ENCODE measurements at regions not wholly inside any gene's neighbourhood (a gene's known extent, or its start where the extent isn't known, plus 50 kb on each side); places are given as distances from the start of the nearest gene placed in this dataset.

- Histone ChIP-seq H3K36me3 (no peaks in the 10 kb centered on the region), H3K4me3 (ENCODE audit: low read depth, low read length) (no peak overlapping the region), H3K9me3 (ENCODE audit: severe bottlenecking) (no peaks in the 10 kb centered on the region), H3K27ac (no peak overlapping the region), H3K27me3 (ENCODE audit: insufficient read depth, low read depth, severe bottlenecking) (peaks cover 17% of the 10 kb centered on the region)
- TF ChIP-seq, protein P1, sequence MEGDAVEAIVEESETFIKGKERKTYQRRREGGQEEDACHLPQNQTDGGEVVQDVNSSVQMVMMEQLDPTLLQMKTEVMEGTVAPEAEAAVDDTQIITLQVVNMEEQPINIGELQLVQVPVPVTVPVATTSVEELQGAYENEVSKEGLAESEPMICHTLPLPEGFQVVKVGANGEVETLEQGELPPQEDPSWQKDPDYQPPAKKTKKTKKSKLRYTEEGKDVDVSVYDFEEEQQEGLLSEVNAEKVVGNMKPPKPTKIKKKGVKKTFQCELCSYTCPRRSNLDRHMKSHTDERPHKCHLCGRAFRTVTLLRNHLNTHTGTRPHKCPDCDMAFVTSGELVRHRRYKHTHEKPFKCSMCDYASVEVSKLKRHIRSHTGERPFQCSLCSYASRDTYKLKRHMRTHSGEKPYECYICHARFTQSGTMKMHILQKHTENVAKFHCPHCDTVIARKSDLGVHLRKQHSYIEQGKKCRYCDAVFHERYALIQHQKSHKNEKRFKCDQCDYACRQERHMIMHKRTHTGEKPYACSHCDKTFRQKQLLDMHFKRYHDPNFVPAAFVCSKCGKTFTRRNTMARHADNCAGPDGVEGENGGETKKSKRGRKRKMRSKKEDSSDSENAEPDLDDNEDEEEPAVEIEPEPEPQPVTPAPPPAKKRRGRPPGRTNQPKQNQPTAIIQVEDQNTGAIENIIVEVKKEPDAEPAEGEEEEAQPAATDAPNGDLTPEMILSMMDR (IDR thresholded peaks at IDR 0.05; ENCODE audit: low read depth, low read length), result no peak
- DNase-seq, result no peak
Observed at GRCh38 chr3:6509576-6509975, 351.3 kb upstream of the GRM7 start.

DNA sequence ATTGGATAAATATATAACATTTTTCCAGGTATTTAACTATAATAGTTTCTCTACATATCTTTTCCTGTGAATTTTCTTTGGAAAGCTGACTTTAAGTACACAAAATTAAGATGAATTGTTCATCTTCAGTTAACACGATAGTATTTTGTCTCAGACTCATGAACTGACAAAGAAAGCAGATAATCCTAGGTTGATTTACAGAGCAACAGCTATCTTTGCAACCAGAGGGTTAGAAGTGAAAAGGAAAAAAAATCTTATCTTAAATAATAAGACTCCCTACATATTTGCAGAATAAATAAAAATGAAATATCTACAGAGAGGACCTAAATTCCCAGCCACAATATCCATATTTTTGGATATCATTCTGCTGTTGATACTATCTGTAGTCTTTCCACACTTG lies 350.2 kb upstream of the GRM7 start:
- TF ChIP-seq, protein P1 (IDR thresholded peaks at IDR 0.05; ENCODE audit: low read depth, low read length), result no peak
- Histone ChIP-seq H3K9me3 (ENCODE audit: severe bottlenecking) (no peaks in the 10 kb centered on the region), H3K36me3 (no peaks in the 10 kb centered on the region)

GRCh38 chr3:6512172-6512800 lies 348.6 kb upstream of the GRM7 start:
- no peak for DNase-seq
- no peaks in the 10 kb centered on the region for H3K36me3 ChIP-seq

More for the DNA sequence above, 350.2 kb upstream of the GRM7 start:
- Histone ChIP-seq H3K27ac (no peak overlapping the region), H3K4me3 (ENCODE audit: low read depth, low read length) (no peak overlapping the region), H3K27me3 (ENCODE audit: insufficient read depth, low read depth, severe bottlenecking) (peaks cover 21% of the 10 kb centered on the region)
- DNase-seq, result no peak

GRCh38 chr3:6516143-6516542 lies 344.8 kb upstream of the GRM7 start:
- no peaks in the 10 kb centered on the region for H3K9me3 ChIP-seq (ENCODE audit: severe bottlenecking)
- peaks cover 9% of the 10 kb centered on the region for H3K27me3 ChIP-seq (ENCODE audit: insufficient read depth, low read depth, severe bottlenecking)
- no peak overlapping the region for H3K27ac ChIP-seq
- TF ChIP-seq, protein P1 (IDR thresholded peaks at IDR 0.05; ENCODE audit: low read depth, low read length), result no peak
- DNase-seq, result no peak
- H3K4me3 ChIP-seq (ENCODE audit: low read depth, low read length), result no peak overlapping the region
- no peaks in the 10 kb centered on the region for H3K36me3 ChIP-seq

More at GRCh38 chr3:6512172-6512800, 348.6 kb upstream of the GRM7 start:
- Histone ChIP-seq H3K27ac (no peak overlapping the region), H3K9me3 (ENCODE audit: severe bottlenecking) (no peaks in the 10 kb centered on the region), H3K4me3 (ENCODE audit: low read depth, low read length) (no peak overlapping the region), H3K27me3 (ENCODE audit: insufficient read depth, low read depth, severe bottlenecking) (peaks cover 22% of the 10 kb centered on the region)
- TF ChIP-seq, protein P1 (IDR thresholded peaks at IDR 0.05; ENCODE audit: low read depth, low read length), result no peak

- no peak for DNase-seq
- Histone ChIP-seq H3K4me3 (ENCODE audit: low read depth, low read length) (no peak overlapping the region), H3K27ac (no peak overlapping the region), H3K27me3 (ENCODE audit: insufficient read depth, low read depth, severe bottlenecking) (peaks cover 5% of the 10 kb centered on the region), H3K36me3 (no peaks in the 10 kb centered on the region), H3K9me3 (ENCODE audit: severe bottlenecking) (no peaks in the 10 kb centered on the region)
- TF ChIP-seq, protein P1 (IDR thresholded peaks at IDR 0.05; ENCODE audit: low read depth, low read length), result no peak
Observed at GRCh38 chr3:6516694-6517093, 344.2 kb upstream of the GRM7 start.

All from WERI-Rb-1 (cell line).